Skeletal muscle satellite cell (primary cell): ENCODE measurements at regions not wholly inside any gene's neighbourhood (a gene's known extent, or its start where the extent isn't known, plus 50 kb on each side); places are given as distances from the start of the nearest gene placed in this dataset.

ENCODE experiments used
- H3K27me3 ChIP-seq: 2 replicates; pipeline ENCODE4 v1.7.0; 2013; ENCODE audit warnings: low read length; ENCODE audit not compliant: control insufficient read depth, insufficient read depth
- H3K36me3 ChIP-seq: 2 replicates; pipeline ENCODE4 v1.7.0; 2013; ENCODE audit warnings: mild to moderate bottlenecking, control low read depth, low read length; ENCODE audit not compliant: insufficient read depth
- H3K4me1 ChIP-seq: 2 replicates; pipeline ENCODE4 v1.7.0; 2013; ENCODE audit warnings: low read length; ENCODE audit not compliant: control insufficient read depth, insufficient read depth
- H3K4me2 ChIP-seq: 2 replicates; pipeline ENCODE4 v1.7.0; 2013; ENCODE audit warnings: mild to moderate bottlenecking, low read length
- H3K4me3 ChIP-seq: 2 replicates; pipeline ENCODE4 v1.7.0; 2013; ENCODE audit warnings: low read length
- H3K9ac ChIP-seq: 2 replicates; pipeline ENCODE4 v1.7.0; 2013; ENCODE audit warnings: mild to moderate bottlenecking, low read depth, low read length, moderate library complexity
- H3K9me3 ChIP-seq: replicated peaks from 2 replicates; pipeline ENCODE4 v1.7.0; 2013; ENCODE audit warnings: mild to moderate bottlenecking, control low read depth, low read length

GRCh38 chr10:20429742-20430141 is 467.4 kb downstream of the NEBL start:
- no peaks in the 10 kb centered on the region for H3K9me3 ChIP-seq
- H3K27me3 ChIP-seq: no peaks in the 10 kb centered on the region
- no peaks in the 10 kb centered on the region for H3K36me3 ChIP-seq
- no peak overlapping the region for H3K4me2 ChIP-seq
- H3K4me1 ChIP-seq: no peaks in the 10 kb centered on the region
- no peak overlapping the region for H3K9ac ChIP-seq
- H3K4me3 ChIP-seq: no peak overlapping the region

- Histone ChIP-seq H3K4me1 (no peaks in the 10 kb centered on the region), H3K9me3 (no peaks in the 10 kb centered on the region), H3K4me3 (no peak overlapping the region), H3K27me3 (no peaks in the 10 kb centered on the region), H3K36me3 (no peaks in the 10 kb centered on the region), H3K9ac (no peak overlapping the region), H3K4me2 (no peak overlapping the region)
Observed at GRCh38 chr10:20427821-20428220, 469.3 kb downstream of the NEBL start.

GRCh38 chr10:20418286-20418685 is 478.8 kb downstream of the NEBL start:
- no peak overlapping the region for H3K4me2 ChIP-seq
- no peak overlapping the region for H3K4me3 ChIP-seq
- no peaks in the 10 kb centered on the region for H3K27me3 ChIP-seq
- H3K9me3 ChIP-seq: no peaks in the 10 kb centered on the region
- H3K36me3 ChIP-seq: no peaks in the 10 kb centered on the region
- no peak overlapping the region for H3K9ac ChIP-seq
- no peaks in the 10 kb centered on the region for H3K4me1 ChIP-seq

- Histone ChIP-seq H3K9ac (no peak overlapping the region), H3K4me3 (no peak overlapping the region), H3K9me3 (no peaks in the 10 kb centered on the region)
Observed at GRCh38 chr10:20417791-20418190, 479.3 kb downstream of the NEBL start.

GRCh38 chr10:20415684-20416083 is 481.4 kb downstream of the NEBL start:
- Histone ChIP-seq H3K9ac (no peak overlapping the region), H3K4me3 (no peak overlapping the region), H3K4me2 (no peak overlapping the region), H3K27me3 (no peaks in the 10 kb centered on the region), H3K36me3 (no peaks in the 10 kb centered on the region), H3K9me3 (no peaks in the 10 kb centered on the region), H3K4me1 (no peaks in the 10 kb centered on the region)

More at GRCh38 chr10:20417791-20418190, 479.3 kb downstream of the NEBL start:
- Histone ChIP-seq H3K4me1 (no peaks in the 10 kb centered on the region), H3K27me3 (no peaks in the 10 kb centered on the region), H3K4me2 (no peak overlapping the region), H3K36me3 (no peaks in the 10 kb centered on the region)

GRCh38 chr10:20407357-20407756 is 489.8 kb downstream of the NEBL start:
- Histone ChIP-seq H3K27me3 (no peaks in the 10 kb centered on the region), H3K4me3 (no peak overlapping the region), H3K36me3 (no peaks in the 10 kb centered on the region), H3K9me3 (no peaks in the 10 kb centered on the region), H3K4me1 (no peaks in the 10 kb centered on the region), H3K4me2 (no peak overlapping the region), H3K9ac (no peak overlapping the region)

GRCh38 chr10:20406281-20407104 is 490.6 kb downstream of the NEBL start:
- Histone ChIP-seq H3K9ac (no peak overlapping the region), H3K4me1 (no peaks in the 10 kb centered on the region), H3K4me3 (no peak overlapping the region), H3K36me3 (no peaks in the 10 kb centered on the region), H3K27me3 (no peaks in the 10 kb centered on the region), H3K9me3 (no peaks in the 10 kb centered on the region), H3K4me2 (no peak overlapping the region)

- Histone ChIP-seq H3K4me1 (no peaks in the 10 kb centered on the region), H3K4me2 (no peak overlapping the region), H3K4me3 (no peak overlapping the region), H3K9ac (no peak overlapping the region), H3K27me3 (no peaks in the 10 kb centered on the region), H3K9me3 (no peaks in the 10 kb centered on the region), H3K36me3 (no peaks in the 10 kb centered on the region)
Observed at GRCh38 chr10:20405761-20406160, 491.4 kb downstream of the NEBL start.

- H3K4me2 ChIP-seq: no peak overlapping the region
- no peaks in the 10 kb centered on the region for H3K27me3 ChIP-seq
- no peaks in the 10 kb centered on the region for H3K36me3 ChIP-seq
- no peaks in the 10 kb centered on the region for H3K4me1 ChIP-seq
- no peak overlapping the region for H3K4me3 ChIP-seq
- H3K9me3 ChIP-seq: no peaks in the 10 kb centered on the region
- no peak overlapping the region for H3K9ac ChIP-seq
Observed at GRCh38 chr10:20405050-20405449, 492.1 kb downstream of the NEBL start.

GRCh38 chr10:20399772-20400171 is 497.3 kb downstream of the NEBL start:
- H3K9ac ChIP-seq: no peak overlapping the region
- no peaks in the 10 kb centered on the region for H3K4me1 ChIP-seq
- H3K9me3 ChIP-seq: no peaks in the 10 kb centered on the region
- no peaks in the 10 kb centered on the region for H3K27me3 ChIP-seq
- no peak overlapping the region for H3K4me3 ChIP-seq
- no peaks in the 10 kb centered on the region for H3K36me3 ChIP-seq
- H3K4me2 ChIP-seq: no peak overlapping the region

- Histone ChIP-seq H3K9ac (no peak overlapping the region), H3K4me2 (no peak overlapping the region), H3K4me3 (no peak overlapping the region), H3K4me1 (no peaks in the 10 kb centered on the region), H3K9me3 (no peaks in the 10 kb centered on the region), H3K36me3 (no peaks in the 10 kb centered on the region), H3K27me3 (no peaks in the 10 kb centered on the region)
Observed at GRCh38 chr10:20396701-20397100, 500.4 kb downstream of the NEBL start.

GRCh38 chr10:20396205-20396604 is 500.9 kb downstream of the NEBL start:
- no peaks in the 10 kb centered on the region for H3K36me3 ChIP-seq
- H3K9me3 ChIP-seq: no peaks in the 10 kb centered on the region
- no peak overlapping the region for H3K9ac ChIP-seq
- H3K4me2 ChIP-seq: no peak overlapping the region
- no peak overlapping the region for H3K4me3 ChIP-seq
- H3K4me1 ChIP-seq: no peaks in the 10 kb centered on the region
- H3K27me3 ChIP-seq: no peaks in the 10 kb centered on the region
